ENCODE measurements at regions not wholly inside any gene's neighbourhood (a gene's known extent, or its start where the extent isn't known, plus 50 kb on each side); places are given as distances from the start of the nearest gene placed in this dataset.

DNA sequence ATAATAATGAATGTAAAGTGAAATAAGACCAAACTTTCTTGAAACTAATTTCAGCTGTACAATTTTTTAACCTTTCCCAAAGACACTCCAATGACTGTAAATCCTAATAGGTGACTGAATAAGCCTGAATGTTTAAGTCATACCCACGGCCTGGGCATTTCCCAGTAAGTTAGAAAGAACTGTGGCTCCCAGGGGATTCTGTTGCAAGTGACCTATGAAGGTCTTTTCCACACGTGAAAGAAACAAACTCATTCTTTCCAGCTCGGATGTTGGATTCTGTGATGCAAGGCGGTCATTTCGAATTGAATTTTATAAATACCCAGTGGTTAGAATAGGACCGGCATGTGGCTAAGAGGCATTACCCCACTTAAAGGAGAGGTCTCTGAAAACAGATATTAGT, 1134.4 kb downstream of the GALC start:
- no peak for DNase-seq

DNA sequence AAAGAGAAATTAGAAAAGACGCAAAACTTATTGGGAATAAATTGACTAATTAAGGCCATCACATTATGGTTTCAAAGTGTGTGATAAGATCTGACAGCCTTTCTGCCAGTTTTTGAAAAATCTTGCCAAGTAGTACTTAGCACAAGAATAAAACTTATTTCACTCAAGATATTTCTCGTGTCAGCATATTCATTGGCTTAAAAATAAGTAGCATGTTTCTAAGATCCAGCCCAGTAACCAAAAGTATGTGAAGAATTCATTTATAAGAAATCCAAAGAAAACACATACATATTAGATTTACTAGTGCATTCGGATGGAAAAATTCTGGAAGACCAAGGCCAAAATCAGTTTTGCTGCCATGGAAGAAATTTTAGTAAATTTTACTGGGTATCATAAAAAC, 1135.0 kb downstream of the GALC start:
- DNase-seq, result no peak

DNA sequence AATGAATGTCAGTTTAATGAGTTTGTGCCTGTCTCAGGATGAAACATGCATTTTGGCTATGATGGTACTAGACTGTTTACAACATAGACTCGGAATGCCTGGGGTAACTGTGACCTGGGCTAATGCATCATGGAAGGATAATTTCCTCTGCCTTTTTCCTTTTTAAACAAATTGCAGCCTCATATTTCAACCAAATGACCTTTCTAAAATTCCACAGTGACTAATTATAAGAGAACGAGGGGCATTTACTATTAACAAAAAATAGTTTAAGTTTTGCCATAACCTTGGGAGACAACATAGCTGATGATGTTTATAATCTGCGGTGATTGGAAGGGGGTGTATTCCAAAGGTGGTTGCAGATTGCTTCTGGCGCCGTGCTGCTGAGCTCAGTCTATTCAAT, 1140.5 kb downstream of the GALC start:
- DNase-seq, result no peak

DNA sequence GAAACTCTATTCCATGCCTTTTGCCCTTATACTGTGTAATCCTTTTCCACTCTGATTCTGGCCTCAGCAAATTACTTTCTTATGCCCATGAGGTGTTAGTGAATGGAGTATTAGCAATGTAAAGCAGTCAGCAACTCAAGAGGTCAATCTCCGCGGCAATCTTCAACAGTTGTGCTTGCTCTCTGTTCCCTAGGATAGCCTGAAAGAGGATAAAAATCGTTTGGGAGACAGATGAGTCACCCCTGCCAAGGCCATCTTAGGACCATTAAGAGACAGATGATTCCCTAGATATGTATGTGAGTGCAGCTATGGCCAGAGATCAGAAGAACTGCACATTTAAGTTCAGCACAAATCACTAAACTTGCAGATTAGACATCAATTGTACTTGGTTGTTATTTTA, 1145.8 kb downstream of the GALC start:
- no peak for DNase-seq

DNA sequence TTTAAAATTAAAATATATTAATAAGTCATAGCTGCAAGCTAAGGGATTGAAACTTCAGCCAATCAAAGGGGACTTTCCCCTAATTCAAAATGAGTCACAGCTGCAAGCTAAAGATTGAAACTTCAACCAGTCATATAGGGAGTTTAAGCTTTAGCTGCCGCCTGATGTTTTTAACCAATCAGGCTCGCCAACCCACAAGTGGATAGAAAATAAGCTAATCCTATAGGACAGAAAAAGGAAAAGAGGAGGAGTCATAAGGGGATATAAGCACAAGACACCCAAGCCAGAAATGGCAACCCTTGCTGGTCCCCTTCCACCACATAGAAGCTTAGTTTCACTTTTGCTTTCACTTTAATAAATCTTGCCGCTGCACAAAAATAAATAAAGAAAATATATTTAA, 1154.6 kb downstream of the GALC start:
- no peak for DNase-seq

DNA sequence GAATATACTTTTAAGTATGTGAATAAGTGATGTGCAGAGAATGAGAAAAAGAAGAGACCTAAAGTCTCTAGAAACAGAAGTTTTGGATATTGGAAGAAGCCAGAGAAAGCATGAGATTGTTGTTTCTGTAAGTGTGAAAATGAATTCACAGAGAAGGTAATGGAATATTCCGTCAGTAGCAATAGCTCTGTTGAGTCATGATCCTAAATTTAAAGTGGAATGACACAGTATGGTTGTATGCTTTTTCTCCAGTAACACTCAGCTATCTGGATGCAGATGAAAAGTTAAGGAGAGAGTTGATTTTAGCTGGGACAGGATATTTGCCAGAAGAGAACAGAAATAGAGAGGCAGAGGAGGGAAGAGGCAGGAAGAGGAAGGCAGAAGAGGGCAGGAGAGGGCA, 1166.3 kb downstream of the GALC start:
- DNase-seq, result no peak

DNA sequence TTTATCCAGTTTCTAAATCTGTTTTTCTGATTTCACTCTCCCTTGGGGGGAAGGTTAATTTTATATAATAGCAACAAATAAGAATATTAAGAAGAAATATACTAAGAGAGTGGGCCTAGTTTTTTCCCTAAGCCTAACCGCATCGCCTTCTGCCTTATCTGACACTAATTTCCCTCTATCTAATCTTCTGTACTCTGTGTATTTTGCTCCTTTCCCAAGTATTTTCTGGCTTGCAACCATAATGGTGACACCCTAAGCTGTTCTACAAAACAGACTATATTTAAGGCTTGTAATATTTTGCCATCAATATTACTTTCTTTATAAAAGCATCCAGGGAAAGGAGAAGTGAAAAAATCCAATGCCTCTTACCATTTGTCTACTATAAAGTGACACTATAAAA, 1168.8 kb downstream of the GALC start:
- DNase-seq, result no peak

DNA sequence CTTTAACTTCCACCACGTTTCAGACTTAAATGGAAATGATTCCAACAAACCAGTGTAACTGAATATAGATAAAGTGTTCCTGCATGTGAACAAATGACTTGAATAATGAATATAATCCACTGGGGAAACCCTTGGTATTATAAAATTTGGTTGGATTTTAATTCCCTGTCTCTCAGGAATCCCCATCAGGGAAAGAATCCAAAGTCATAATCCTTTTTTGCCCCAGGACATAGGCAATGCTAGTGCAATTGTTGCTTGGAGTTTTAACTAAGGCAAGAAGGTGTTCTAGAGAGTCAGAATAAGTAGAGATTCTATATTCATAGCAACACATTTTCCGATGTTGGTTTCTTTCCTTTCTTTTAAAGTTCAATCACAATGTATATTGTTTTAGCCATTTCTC, 1169.4 kb downstream of the GALC start:
- DNase-seq, result no peak

DNA sequence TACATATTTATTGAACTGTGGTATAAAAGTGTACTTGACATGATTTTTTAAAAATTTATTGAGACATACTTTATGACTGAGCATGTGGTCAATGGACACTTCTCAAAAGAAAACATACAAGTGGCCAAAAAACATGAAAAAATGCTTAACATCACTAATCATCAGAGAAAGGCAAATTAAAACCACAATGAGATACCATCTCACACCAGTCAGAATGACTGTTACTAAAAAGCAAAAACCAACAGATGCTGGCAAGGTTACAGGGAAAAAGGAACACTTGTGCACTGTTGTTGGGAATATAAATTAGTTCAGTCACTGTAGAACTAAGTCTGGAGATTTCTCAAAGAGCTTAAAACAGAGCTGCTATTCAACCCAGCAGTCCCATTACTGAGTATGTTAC, 1177.6 kb downstream of the GALC start:
- DNase-seq, result no peak

DNA sequence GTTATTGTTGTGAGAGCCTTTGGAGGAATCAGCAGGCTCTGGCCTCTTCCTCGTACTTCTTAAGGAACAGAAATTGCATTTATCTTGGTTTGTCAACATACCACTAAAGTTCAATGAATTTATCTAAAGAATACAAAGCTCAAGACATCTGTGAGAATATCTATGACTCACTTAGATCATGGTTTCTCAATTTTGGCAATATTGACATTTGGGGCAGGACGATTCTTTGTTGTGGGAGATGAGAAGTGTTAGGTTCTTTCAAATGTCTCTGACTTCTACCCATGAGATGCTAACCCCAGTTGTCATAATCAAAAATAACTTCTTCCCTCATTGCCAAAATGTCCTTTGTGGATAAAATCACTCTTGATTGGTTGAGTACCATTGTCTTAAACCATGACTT, 1190.3 kb downstream of the GALC start:
- no peak for DNase-seq

DNA sequence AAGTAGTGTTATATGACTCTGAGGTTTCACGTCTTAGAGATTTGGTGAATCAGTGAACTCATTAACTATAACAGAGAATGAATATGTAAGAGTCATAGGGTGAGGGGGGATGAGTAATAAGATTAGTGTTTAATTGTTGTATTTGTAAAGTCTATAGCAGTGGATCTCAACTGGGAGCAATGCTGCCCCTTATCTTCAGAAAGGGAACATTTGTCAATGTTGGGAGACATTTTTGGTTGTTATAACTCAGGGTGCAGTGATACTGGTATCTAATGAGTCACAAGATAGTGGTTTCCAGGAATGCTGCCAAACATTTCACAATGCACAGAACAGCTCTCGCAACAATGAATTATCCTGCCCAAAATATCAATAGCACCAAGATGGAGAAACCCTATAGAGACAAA, 1193.7 kb downstream of the GALC start:
- no peak for DNase-seq

DNA sequence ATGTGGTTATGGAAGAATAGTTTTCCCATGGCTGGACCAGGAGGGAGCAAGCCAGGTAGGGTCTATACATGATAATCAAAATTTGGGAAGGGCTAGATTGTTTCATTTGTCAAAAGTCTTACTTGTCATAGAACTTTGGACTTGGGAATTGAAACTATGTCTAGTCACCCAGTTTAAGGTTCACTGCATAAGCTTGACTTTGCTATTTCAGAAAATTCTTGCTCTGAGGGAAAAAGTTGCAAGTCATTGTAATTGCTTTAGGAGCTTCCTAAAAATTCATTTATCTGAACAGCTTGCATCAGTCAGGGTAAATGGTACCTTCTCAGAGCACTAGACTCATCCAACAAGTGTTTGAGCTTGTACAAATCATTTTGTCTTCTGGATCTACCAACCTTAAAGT, 1194.7 kb downstream of the GALC start:
- no peak for DNase-seq

DNA sequence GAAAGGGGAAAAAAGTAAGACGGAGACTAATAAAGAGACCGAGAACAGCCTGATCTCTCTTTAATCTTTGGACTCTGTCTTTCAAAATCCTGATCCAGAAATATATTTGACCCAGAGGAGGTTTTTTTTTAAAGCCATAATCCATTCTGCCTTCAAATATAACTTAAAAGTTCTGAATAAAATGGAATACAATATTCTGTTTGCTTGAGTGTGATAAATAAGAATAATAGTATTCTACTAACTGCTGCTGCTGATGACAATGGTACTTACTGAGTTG, 1196.0 kb downstream of the GALC start:
- DNase-seq, result no peak

DNA sequence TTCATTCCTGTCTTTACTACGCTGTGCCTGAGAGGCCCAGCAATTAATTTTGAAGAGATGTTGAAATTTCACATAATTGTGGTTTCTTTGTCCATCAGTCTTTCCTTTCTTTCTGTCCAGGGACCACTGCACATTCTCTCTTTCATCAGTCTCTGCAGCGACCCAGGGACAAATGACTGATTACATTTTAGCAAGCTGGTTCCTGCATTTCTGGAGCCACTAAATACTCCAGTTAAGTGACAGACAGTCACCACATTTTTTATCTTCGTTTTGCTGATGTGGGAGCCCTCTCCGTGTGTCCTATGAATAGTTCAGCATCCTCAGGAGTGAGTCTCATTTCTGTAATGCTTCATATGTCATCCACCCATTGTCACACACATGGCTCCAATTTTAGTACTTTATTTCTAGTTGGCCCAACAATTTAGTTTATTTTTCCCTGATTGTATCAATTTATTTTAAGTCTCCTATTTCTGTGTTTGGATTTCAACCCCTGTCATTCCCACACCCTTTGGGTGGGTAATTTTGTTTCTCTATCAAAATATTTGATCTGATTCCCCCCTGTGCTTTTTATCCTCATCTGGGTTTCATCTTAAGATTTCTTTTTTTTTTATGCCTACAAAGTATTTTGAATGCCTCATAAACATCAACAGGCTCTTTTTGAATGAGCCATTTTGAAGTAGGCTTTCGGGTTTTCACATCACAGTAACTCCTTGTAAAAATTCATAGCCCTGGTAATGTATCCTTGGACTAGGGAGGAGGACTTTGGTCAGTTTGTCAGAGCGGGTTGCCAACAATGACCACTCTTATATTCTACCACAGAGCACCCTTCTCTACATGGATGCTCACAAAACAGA, 1196.5 kb downstream of the GALC start:
- no peak for DNase-seq

DNA sequence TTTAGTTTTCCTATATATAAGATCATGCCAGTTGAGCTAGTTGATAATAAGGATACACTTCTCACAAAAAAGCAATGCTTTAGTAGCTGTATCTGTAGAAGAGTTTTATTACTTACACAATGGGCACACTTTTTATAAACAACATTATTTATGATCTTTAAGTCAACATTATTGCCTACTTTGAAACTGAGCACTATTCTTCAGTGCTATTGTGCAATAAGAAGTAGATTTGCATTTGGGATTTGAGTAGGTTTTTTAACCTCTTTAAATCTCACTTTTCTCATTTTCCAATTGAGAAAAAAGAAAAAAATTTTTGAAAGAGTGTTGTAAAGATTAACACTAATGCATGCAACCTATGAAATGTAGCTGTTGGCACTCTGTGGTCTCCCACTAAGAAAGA, 1198.3 kb downstream of the GALC start:
- DNase-seq, result no peak

DNA sequence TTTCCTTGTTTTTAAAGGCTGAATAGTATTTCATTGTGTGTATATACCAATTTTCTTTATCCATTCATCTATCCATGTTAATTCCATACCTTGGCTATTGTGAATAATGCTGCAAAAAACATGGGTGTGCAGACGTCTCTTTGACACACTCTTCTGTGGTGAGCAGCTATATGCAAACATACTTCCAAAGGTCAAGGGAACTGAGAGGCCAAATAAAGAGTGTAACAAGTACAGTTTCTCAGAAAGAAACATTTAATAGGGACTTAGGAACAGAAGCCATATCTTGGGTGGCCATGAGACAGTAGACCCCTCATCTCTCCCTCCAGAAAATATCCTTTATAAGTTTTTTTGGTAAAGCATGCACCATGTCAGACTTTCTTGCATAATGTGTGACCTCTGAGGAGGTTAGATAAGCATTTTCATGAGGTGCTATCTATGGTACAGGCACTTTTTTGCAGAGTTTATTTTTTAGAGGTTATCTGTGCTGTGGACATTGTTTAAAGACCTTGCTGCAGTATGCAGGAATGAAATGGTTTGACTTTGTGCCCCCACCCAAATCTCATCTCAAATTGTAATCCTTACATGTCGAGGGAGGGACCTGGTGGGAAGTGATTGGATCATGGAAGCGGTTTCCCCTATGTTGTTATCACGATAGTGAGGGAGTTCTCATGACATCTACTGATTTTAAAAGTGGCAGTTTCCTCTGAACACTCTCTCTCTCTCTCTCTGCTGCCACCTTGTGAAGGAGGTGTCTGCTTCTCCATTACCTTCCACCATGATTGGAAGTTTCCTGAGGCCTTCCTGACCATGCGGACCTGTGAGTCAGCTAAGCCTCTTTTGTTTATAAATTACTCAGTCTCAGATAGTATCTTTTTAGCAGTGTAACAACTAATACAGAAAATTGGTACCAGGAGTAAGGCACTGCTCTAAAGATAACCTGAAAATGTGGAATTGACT, 1202.3 kb downstream of the GALC start:
- no peak for DNase-seq

DNA sequence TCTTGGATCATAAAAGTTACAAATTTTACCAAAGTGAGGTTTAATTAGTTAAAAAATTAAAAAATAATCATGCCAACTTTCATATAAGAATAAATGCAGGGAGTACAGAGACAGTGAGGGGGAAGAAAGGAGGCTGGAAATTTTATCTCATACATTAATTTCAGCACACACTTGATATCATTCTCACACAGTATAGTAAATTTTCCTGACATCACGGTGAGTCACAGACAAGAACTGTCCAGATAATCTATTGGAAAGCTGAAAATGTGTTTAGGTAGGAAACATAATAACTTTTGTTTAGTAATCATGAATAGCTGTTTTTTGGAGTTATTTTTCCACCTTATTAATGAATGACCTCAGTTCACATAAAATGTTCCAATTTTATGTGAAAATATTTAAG, 1204.8 kb downstream of the GALC start:
- no peak for DNase-seq

DNA sequence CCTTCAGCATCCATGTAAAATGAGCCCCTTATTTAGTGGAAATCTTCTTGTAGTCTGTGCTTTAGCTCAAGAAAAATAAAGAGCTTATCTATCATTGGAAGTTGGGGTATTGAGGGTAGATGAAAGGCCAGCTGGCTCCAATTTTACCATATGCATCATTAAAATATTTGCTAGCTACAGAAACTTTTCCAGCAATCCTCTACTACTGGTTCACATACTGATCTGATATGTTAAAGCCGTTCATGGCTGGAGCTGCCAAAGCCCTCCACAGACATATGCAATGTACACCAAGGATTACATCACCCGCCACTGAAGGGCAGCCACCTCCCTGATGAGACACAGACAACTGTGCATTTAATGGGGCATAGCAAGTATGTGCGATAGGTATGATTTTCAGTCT, 1205.3 kb downstream of the GALC start:
- DNase-seq, result no peak

DNA sequence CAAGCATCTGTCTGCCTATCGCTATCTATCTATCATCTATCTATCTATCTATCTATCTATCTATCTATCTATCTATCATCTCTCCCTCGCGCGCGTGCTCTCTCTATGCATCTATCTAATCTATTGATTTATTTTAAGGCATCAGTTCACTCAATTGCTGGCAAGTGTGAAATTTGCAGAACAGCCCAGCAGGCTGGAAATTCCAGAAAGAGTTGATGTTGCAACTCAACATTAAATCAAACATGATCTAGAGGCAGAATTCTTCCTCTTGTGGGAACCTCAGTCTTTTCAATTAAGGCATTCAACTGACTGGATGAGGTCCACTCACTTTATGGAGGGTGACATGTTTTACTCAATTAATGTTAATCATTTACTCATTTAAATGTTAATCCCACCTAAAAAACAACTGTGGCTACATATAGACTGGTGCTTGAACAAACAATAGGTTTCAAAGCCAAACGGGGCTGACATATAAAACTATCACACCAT, 1210.8 kb downstream of the GALC start:
- DNase-seq, result no peak

DNA sequence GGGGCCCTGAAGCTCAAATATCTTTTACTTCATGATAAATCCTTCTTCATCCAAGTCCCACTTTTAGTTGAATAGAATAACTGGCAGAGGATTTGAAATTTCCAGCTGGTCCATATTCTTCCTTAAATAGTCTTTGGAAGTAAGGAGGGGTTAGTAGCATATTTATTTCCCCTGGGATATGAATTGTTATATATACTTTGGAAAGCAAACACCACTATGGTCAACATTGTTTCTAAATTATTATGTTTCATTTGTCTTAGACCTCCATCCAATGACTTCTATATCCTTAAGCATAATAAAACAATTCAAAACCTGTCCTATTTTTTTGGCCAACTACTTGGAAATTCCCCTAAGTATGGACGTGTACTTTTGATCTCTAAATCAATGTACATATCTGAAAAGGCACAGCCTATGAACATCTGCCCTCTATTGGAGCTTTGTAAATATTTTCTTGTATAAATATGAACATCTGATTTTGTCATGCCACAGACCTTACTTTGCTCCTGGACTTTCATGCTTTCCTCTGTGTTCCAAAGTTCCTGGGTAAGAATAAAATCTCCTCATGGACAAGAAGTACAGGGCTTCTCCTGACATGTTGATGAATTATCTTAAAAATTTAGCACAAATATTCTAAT, 1212.0 kb downstream of the GALC start:
- DNase-seq, result no peak

DNA sequence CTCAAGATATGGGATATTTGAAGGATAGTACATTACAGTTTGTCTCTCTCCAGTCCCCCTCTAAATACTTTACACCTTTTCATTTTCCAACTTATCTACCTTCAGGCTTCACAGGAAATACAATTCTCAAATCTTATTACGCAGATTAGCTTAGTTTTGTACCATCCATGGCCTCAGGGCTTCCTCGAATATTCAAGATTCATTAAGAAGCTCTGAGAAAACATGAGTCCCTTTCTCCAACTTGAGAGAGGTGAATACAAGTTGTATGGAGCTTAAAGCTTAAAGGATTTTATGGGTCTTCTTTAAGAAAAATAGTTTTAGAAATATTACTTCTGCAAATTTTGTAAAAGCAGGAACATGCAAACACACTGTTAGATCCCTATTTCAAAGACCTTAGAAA, 1212.5 kb downstream of the GALC start:
- DNase-seq, result no peak

DNA sequence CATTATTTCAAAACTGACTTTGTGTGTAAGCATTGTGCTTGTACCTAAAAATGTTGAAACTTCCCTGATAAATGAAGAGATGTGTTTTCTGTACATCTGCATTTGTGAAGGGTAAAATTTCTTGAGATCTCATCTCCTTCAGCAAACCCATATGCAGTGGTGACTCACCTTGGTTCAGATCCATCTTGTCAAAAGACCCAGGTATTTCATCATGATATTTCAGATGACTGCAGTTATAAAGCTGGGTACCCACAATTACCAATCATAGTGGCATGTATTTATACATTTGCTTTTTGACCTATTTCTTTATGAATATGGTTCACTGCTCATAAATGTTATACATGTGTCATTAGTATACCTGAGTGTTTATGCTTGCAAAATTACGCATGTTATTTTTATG, 1213.6 kb downstream of the GALC start:
- no peak for DNase-seq

DNA sequence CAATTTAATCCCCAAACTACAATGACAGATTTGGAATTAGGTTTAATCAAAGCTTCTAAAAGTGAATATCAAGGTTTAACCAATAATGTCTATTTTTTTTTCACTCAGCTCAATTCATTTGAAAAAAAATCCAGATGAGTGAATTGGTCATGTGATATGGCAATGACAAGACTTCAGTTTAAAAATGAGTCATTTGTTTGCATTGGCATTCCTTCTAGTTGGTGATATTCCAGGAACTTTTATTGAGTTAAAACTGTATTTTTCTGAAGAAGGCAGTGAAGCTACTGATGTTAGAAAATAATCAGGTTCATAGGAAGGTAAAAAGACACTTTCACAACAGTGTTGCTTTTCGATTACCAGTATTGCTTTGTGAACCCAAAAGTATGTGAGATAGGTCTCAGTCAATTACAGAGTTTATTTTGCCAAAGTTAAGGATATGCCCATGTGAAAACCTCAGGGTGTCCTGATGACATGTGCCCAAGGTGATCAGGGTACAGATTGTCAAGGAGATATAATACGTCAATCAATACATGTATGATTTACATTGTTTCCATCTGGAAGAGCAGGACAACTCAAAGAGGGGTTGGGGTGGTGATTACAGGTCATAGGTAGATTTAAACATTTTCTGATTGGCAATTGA, 1214.9 kb downstream of the GALC start:
- no peak for DNase-seq

All from stimulated activated CD4-positive, alpha-beta T cell treated with anti-CD3 and anti-CD28 coated beads, Interleukin-4, amount 100 ng/mL, for 1 hour (primary cell).